GM12892 (cell line): ENCODE measurements at regions not wholly inside any gene's neighbourhood (a gene's known extent, or its start where the extent isn't known, plus 50 kb on each side); places are given as distances from the start of the nearest gene placed in this dataset.
"Not testable (repeated sequence)": the region's sequence is repeated elsewhere in the genome, so short reads cannot be mapped to it uniquely, and the experiment has no call there.

ENCODE experiments used
- DNase-seq: peaks from one replicate; pipeline ENCODE4 v3.0.0; 2011; ENCODE audit not compliant: insufficient read length
- FAIRE-seq: peaks from 2 replicates; lab custom pipeline; 2011; peaks lifted over from hg19 to GRCh38; lab: Jason Lieb, UNC
- POLR2A ChIP-seq: IDR thresholded peaks from 2 replicates; pipeline ENCODE4 v1.6.1; 2011; ENCODE audit warnings: low read depth, low read length, control low read depth
- POLR2AphosphoS5 ChIP-seq: IDR thresholded peaks from 2 replicates; pipeline ENCODE4 v1.6.1; 2011; ENCODE audit warnings: low read depth, low read length, control low read depth
- TAF1 ChIP-seq: IDR thresholded peaks from 2 replicates; pipeline ENCODE4 v1.6.1; 2011; ENCODE audit warnings: low read depth, mild to moderate bottlenecking, control low read depth, low read length, borderline replicate concordance

DNA sequence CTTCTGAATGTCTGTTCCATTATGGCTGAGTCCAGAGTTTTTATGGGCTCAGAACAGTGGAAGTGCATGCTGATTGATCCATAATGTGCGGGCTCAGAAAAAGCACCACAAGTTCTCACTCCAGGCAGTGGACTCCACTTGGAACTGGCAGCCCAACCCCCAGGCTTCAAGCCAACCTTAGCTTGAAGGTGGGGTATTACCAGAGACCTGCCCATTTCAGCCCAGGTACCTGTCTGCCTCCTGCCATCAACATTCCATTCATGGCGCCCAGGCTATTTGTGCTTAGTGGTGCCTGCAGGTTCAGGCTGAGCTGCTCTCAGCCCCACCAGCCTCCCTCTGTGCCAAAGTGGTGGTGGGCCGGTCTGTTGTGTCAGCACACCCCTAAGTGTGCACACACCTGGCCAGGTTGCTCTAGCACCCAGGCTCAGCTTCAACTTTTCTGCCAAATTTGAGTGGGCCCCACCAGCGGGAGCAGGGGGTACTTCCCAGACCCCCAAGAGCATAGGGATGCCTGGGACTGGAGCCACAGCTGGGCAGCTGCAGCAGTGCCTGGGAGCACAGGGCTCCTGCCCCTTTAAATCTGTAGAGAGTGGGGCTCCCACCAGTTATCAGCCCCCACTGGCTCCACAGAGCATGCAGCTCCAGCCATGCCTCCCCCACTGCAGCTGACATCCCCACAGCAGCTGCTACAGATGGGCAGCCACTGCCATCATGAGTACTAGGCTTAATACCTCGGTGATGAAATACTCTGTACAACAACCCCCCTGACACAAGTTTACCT lies 1025.3 kb downstream of the PCDH19 start:
- FAIRE-seq, result no peak
- no peak for DNase-seq
- no peak for TF ChIP-seq POLR2A

DNA sequence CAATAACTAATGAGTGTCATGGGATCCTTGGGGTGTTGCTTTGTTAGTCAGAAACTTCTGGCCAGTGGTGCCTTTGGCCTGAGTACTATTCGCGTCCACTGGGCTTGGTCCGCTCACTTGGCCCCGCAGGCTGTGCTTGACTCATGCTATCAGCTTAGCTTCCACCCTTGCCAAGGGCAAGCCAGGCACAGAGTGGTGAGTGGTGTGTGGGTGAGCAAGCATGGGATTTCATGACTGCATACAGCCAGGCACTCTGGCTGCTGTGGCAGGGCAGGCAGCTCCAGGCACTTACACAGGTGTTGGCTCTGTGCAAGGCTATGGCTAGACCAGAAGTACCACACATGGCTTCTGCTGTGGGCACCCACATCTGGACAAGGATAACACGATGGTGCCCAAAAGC lies 1026.3 kb downstream of the PCDH19 start:
- TF ChIP-seq TAF1 (no peak), POLR2AphosphoS5 (no peak), POLR2A (no peak)

DNA sequence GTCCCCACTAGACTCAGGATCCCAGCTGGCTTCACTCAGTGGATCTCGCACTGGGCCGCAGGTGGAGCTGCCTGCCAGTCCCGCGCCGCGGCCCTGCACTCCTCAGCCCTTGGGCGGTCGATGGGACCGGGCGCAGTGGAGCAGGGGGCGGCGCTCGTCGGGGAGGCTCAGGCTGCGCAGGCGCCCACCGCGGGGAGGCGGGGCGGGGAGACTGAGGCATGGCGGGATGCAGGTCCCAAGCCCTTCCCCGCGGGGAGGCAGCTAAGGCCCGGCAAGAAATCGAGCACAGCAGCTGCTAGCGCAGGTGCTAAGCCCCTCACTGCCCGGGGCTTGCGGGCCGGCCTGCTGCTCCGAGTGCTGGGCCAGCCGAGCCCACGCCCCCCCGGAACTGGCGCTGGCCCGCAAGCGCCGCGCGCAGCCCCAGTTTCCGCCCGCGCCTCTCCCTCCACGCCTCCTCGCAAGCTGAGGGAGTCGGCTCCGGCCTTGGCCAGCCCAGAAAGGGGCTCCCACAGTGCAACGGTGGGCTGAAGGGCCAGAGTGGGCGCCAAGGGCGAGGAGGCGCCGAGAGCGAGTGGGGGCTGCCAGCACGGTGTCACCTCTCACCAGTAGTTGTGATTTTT lies 1038.0 kb downstream of the PCDH19 start:
- TF ChIP-seq POLR2AphosphoS5, result no peak
- TF ChIP-seq TAF1, result no peak
- no peak for TF ChIP-seq POLR2A
- no peak for FAIRE-seq
- DNase-seq, result no peak

More for the DNA sequence above, 1026.3 kb downstream of the PCDH19 start:
- FAIRE-seq (no peak), DNase-seq (no peak)

DNA sequence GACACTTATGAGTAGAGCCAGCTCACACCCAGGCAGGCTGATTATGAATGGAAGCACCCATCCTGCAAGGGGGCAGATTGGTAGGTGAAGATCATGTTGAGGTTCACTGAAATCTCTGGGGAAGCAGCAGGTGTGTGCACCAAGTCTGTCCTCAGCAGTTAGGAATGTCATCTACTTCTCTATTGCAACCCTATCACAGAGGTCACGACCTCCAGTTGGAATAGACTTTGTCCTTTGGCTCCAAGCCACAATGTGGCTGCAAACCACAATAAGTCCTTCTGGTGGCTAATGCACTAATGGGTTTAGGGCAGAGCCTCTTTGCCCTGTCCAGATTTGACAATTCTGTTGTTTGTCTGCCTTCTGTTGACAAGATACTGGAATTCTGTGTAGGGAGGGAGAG lies 1056.7 kb downstream of the PCDH19 start:
- TF ChIP-seq POLR2AphosphoS5, result no peak
- TF ChIP-seq TAF1, result no peak
- TF ChIP-seq POLR2A, result no peak
- DNase-seq (no peak), FAIRE-seq (no peak)

DNA sequence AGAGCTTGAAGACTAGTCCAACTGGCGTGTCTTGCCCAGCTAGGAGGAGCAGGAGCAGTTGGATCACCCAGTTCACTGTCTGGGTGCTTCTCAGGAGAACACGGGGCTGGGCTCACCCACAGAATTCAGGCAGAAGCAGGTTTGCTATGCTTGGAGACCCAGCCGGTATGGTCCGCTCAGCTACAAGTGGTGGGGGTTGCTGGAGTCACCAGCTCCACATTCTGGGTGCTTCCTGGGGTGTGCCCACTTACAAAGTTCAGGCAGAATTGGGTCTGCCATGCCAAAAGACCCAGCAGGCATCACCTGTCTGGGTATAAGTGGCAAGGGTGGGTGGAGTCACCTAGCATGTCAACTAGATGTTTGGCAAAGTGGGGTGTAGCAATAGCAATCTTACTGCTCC lies 1061.8 kb downstream of the PCDH19 start:
- DNase-seq (no peak), FAIRE-seq (no peak)
- no peak for TF ChIP-seq POLR2A
- TF ChIP-seq POLR2AphosphoS5, result no peak
- TF ChIP-seq TAF1, result no peak

DNA sequence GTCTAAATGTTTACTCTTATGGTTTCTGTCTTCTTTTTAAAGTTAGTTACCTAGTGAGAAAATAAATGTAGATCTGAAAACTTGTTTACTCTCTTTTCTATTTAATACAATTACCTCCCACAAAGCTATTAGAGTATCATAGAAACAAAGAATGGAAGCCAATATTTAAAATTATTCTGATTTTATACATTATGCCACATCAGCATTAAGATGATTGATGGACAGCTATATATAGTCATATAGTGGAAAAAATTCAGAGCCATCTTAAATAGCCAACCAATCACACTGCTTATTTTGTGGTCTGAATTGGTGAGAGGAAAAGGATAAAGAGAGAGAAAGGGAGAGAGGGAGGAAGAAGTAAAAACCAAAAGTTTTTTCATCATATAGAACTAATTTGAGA lies 1101.8 kb downstream of the PCDH19 start:
- DNase-seq (no peak), FAIRE-seq (no peak)
- TF ChIP-seq POLR2A (no peak), POLR2AphosphoS5 (no peak), TAF1 (no peak)

DNA sequence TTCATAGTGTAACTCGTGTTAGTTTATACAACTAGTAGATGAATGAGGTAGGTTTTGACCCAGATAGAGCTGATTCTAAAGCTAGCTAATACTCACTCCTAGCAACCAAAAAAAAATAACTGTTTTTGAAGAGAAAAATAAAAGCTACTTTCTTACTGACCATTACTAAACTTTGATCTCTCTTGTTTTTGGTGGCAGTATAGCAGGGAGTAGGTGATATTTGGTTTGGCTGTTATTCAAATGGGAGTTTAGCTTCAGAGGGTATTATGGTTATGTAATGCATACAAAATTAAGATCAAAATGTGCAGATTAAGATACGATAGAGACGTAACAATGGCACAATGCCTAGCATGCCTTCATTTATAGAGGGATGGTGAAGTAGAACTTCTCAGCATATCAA lies 1104.5 kb downstream of the PCDH19 start:
- FAIRE-seq, result no peak
- DNase-seq, result no peak
- TF ChIP-seq TAF1, result no peak
- no peak for TF ChIP-seq POLR2A

DNA sequence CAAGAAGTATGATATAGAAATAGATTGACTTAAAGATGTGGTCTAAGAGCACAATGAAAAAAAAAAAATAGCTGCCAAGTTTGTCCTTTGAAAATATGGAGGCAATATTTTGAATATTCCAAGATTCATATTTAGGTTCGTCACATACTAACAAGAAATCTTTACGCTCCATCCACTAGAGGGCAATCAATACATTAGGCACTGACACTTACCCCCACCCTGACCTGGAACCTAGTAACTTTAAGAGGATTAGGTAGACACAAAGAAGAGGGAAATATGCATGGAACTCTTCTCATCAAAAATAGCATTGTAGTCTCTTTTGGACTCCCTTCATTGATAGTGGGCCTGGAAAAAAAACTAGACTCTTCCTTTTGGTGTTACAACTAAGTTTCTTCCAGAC lies 1108.1 kb downstream of the PCDH19 start:
- no peak for FAIRE-seq
- no peak for TF ChIP-seq POLR2AphosphoS5
- DNase-seq, result no peak

DNA sequence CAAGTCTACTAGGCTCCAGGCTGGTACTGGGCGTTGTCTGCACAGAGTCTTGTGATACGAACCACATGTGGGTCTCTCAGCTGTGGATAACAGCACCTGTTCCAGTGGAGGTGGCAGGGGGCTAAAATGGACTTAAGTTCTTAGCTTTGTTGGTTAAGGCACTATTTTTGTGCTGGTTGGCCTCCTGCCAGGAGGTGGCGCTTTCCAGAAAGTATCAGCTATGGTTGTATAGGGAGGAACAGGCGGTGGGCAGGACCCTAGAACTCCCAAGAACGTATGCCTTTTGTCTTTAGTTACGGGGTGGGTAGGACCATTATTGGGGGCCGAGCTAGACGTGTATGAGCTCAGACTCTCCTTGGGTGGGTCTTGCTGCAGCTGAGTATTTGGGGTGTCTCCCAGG lies 1138.4 kb downstream of the PCDH19 start:
- FAIRE-seq (no peak), DNase-seq (no peak)
- TF ChIP-seq TAF1, result no peak
- no peak for TF ChIP-seq POLR2A
- no peak for TF ChIP-seq POLR2AphosphoS5

DNA sequence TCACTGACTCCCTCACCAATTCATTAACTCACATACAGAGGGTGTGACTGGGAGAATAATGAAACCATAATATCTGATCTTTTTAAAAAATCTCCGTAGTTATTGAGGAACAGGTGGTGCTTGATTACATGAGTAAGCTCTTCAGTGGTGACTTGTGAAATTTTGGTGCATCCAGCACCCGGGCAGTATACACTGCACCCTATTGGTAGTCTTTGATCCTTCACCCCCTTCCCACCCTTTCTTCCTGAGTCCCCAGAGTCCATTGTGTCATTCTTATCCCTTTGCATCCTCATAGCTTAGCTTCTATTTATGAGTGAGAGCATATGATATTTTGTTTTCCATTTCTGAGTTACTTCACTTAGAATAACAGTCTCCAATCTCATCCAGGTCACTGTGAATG lies 1143.8 kb downstream of the PCDH19 start:
- DNase-seq (no peak), FAIRE-seq (no peak)
- TF ChIP-seq POLR2AphosphoS5 (no peak), TAF1 (no peak), POLR2A (no peak)

DNA sequence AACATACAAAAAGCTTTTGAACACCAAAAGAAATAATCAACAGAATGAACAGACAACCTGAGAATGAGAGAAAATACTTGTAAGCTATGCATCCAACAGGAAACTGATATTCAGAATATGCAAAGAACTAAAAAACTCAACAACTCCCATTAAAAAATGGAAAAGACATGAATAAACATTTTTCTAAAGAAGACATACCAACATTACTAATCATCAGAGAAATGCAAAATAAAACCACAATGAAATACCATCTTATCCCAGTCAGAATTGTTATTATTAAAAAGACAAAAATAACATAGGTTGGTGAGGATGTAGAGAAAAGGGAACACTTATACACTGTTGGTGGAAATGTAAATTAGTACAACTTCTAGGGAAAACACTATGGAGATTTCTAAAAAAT lies 1161.9 kb downstream of the PCDH19 start:
- no peak for FAIRE-seq
- TF ChIP-seq POLR2AphosphoS5, result no peak
- no peak for TF ChIP-seq TAF1
- no peak for TF ChIP-seq POLR2A
- DNase-seq, result no peak

DNA sequence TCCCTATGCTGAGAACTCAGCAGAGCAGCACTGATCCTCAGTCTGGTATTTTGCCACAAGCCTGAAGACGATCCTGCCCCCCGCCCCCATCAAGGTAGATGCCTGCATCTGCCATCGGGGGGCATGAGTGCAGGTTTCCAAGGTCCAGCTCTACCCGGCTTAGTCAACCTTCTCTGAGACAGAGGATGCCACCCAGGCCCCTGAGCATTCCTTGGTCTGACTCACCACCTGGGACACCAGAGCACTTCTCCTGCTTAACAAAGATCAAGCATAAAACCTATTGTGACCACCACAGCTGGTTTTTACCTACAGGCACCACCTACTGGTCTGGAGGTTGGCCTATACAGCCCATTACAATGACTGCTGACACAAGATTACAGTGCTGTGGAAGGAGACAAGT lies 1168.1 kb downstream of the PCDH19 start:
- FAIRE-seq (no peak), DNase-seq (no peak)
- TF ChIP-seq TAF1 (no peak), POLR2A (no peak), POLR2AphosphoS5 (no peak)

DNA sequence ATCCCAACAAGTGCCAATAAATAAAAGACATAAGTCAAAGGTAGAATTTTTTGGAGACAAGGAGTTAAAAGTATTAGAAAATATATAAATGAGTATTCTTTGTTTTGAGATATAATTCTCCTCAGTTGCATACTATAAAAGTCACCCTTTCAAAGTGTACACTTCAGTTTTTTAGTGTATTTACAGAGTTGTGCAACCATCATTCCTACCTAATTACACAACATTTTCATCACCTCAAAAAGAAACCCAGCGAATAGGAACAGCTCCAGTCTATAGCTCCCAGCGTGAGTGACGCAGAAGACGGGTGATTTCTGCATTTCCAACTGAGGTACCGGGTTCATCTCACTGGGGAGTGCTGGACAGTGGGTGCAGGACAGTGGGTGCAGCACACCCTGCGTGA lies 1175.7 kb downstream of the PCDH19 start:
- FAIRE-seq, DNase-seq: not testable (repeated sequence)

DNA sequence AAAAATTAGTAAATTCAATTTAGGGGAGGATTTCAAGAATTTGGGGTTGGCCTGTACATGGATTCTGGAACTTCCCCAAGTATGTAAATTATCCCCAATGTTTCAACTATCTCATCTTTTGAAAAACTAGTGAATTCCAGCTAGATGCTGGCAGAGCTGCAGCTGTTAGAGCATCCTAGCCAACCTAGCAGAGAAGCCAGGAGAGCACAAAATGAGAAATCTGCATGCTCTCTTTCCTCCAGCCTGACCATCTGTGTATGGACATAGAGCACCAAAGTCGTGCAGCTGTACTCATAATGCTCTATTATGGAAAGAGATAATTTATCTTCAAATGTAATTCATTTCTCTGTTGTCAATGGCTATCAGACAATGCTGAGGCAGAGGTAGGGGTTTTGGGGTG lies 1217.7 kb downstream of the PCDH19 start:
- FAIRE-seq, result no peak
- TF ChIP-seq POLR2A, result no peak
- TF ChIP-seq TAF1, result no peak
- no peak for DNase-seq
